Muscle of leg (tissue), 3 donors: ENCODE measurements at regions not wholly inside any gene's neighbourhood (a gene's known extent, or its start where the extent isn't known, plus 50 kb on each side); places are given as distances from the start of the nearest gene placed in this dataset.
"Not testable (repeated sequence)": the region's sequence is repeated elsewhere in the genome, so short reads cannot be mapped to it uniquely, and the experiment has no call there.

Experiments
- DNase-seq: peaks from one replicate; pipeline ENCODE4 v3.0.0; 2013
- H3K27ac ChIP-seq: one replicate; pipeline ENCODE4 v1.5.1; 2013; ENCODE audit warnings: mild to moderate bottlenecking, low read length, control low read depth
- H3K27me3 ChIP-seq: one replicate; pipeline ENCODE4 v1.6.1; 2013; ENCODE audit warnings: low read length; ENCODE audit not compliant: control insufficient read depth, insufficient read depth
- H3K36me3 ChIP-seq: one replicate; pipeline ENCODE4 v1.6.1; 2013; ENCODE audit warnings: low read length; ENCODE audit not compliant: control insufficient read depth, insufficient read depth
- H3K4me1 ChIP-seq: one replicate; pipeline ENCODE4 v1.6.1; 2013; ENCODE audit warnings: low read length; ENCODE audit not compliant: control insufficient read depth, insufficient read depth
- H3K4me3 ChIP-seq: one replicate; pipeline ENCODE4 v1.5.1; 2013; ENCODE audit warnings: low read length, control low read depth
- H3K9me3 ChIP-seq: replicated peaks from 2 replicates; pipeline ENCODE4 v1.6.1; 2013; ENCODE audit warnings: low read depth, low read length; ENCODE audit not compliant: control insufficient read depth
- WGBS: methylation state at CpG from one replicate; pipeline ENCODE4 v1.1.5; 2013; ENCODE audit warnings: missing lambda C conversion rate; ENCODE audit not compliant: insufficient coverage; 5-methylcytosine and 5-hydroxymethylcytosine counted together

DNA sequence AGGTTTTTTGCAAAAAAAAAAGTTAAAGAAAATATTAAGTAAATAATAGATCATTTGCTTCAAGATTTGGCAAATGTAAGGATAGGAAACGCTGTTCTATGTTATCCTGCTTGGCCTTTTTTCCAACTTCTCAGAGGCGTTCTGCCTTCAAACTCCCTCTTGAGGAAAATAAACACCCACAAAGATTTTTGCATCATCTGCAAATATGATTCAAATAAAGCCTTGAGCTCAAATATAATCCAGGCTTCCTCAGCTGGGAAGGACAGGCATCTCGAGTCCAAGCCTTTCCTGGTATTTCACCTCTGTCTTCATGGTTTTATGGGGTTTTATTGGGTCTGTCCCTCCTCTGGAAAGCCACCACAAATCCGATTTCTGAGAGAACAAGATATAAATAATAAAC is 67.7 kb upstream of the PTPN1 start:
- peak overlapping the region; percentile 39 for H3K27ac ChIP-seq
- no peaks in the 10 kb centered on the region for H3K36me3 ChIP-seq
- peaks cover 8% of the 10 kb centered on the region for H3K4me1 ChIP-seq
- H3K4me3 ChIP-seq = no peak overlapping the region
- no peaks in the 10 kb centered on the region for H3K9me3 ChIP-seq
- no peaks in the 10 kb centered on the region for H3K27me3 ChIP-seq
- WGBS = no CpG with 5 or more reads among the region's 4 CpGs
- peak; percentile 93 for DNase-seq

DNA sequence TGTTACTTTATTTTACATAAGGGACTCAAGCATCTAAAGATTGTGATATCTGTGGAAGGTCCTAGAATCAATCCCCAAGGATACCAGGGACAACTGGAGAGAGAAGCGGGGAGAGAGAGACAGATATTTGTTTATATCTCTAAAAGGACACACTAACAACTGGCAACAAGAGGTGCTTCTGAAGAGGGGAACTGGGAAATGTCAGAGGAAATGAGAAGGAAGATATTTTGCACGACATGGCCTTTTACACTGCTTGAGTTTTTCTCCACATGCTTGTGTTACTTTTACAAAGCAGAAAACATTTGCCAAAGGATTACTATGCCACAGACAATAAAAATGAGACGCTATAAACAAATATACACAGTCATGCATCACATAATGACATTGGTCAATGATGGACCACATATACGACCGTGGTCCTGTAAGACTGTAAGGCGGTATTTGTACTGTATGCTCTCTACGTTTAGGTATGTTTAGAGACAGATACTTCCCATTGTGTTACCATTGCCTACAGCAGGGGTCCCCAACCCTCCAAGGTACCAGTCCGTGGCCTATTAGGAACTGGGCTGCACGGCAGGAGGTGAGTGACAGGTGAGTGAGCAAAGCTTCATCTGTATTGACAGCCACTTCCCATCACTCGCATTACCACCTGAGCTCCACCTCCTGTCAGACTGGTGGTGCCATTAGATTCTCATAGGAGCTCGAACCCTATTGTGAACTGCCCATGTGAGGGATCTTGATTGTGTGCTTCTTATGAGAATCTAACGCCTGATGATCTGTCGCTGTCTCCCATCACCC is 64.6 kb upstream of the PTPN1 start:
- WGBS = 50% methylated on average over 2 of the region's 13 CpGs
- no peaks in the 10 kb centered on the region for H3K36me3 ChIP-seq
- no peak overlapping the region for H3K4me3 ChIP-seq
- H3K9me3 ChIP-seq = no peaks in the 10 kb centered on the region
- H3K27me3 ChIP-seq = peaks cover 3% of the 10 kb centered on the region
- H3K4me1 ChIP-seq = peaks cover 11% of the 10 kb centered on the region
- no peak overlapping the region for H3K27ac ChIP-seq
- DNase-seq = no peak

DNA sequence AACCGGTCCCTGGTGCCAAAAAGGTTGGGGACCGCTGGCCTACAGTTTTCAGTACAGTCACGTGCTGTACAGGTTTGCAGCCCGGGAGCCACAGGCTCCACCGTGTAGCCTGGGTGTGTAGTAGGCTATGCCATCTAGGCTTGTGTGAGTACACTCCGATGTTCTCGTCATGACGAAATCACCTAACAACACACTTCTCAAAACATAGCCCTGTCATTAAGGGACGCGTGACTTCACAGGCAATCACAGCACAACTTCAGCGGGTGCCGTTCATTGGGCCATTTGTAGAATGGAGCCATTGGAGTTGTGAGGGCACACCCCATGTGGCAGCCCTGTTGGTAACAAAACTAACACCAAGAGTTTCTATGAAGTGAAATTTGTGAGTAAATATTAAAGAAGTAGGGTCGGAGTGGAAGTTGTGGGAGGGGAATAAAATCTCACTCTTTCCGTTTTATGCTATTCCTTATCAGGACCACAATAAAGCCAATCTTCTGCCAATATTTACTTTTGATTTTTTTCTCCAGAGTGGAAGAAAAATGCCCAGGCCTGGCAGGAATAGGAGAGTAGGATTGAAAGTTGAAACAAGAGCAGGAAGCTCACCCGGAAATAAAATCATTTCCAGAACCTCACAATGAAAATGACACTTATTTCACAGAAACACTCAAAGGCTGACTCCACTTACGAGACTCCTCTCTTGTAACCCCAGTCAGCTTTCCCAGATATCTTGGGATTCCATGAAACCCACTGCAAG is 63.7 kb upstream of the PTPN1 start:
- no peaks in the 10 kb centered on the region for H3K36me3 ChIP-seq
- H3K27ac ChIP-seq = no peak overlapping the region
- H3K27me3 ChIP-seq = peaks cover 3% of the 10 kb centered on the region
- H3K4me1 ChIP-seq = peaks cover 15% of the 10 kb centered on the region
- no peak for DNase-seq
- WGBS = 100% methylated on average over 2 of the region's 16 CpGs
- no peaks in the 10 kb centered on the region for H3K9me3 ChIP-seq
- H3K4me3 ChIP-seq = no peak overlapping the region

DNA sequence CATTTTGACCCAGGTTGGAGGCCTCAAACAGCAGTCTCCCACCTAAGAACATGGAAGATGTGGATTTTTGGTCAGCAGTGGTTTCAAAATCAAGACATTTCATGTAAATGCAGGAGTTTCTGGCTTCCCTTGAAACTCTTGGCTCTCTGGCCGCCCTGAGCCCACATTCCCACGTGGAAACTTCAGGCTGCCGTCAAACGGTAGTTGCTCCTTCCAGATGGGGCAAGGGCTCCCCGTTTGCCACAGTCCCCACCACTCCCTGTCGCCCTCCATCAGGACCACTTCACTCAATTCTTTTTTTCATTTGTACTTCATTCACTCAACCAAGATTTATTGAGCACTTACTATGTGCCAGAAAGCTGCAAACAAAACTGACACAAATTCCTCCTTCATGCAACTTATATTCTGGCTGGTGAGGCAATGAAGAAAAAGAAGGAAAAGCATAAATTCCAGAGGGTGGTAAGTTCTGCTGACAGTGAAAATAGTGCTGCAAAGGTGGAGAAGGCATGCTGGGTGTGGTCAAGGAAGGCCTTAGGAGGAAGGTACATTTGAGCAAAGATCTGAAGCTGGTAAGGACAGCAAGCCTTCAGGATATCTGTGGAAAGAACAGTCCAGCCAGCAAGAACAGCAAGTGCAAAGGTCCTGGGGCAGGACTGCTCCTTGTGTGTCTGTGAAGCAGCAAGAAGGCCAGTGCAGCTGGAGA is 62.9 kb upstream of the PTPN1 start:
- Histone ChIP-seq H3K9me3 (no peaks in the 10 kb centered on the region), H3K27me3 (peaks cover 3% of the 10 kb centered on the region), H3K4me3 (no peak overlapping the region), H3K27ac (no peak overlapping the region), H3K4me1 (peaks cover 13% of the 10 kb centered on the region), H3K36me3 (no peaks in the 10 kb centered on the region)
- no peak for DNase-seq
- WGBS = 68% methylated on average over 6 of the region's 6 CpGs

DNA sequence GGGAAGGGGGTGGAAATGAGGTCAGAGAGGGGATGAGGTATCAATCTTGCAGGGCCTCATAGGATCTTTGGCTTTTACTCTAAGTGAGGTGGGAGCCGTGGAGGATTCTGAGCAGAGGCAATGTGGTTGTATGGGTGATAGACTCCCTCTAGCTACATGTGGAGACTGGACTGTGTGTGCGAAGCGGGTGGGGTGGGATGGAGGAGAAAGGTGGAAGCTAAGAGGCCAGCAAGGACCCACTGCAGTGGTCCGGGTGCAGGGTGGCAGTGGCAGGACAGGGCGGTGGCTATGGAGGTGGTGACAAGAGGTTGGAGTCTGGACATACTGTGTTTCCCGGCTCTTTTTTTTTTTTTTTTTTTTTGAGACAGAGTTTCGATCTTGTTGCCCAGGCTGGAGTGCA is 62.4 kb upstream of the PTPN1 start:
- Histone ChIP-seq H3K36me3 (no peaks in the 10 kb centered on the region), H3K9me3 (no peaks in the 10 kb centered on the region), H3K4me1 (peaks cover 13% of the 10 kb centered on the region), H3K27ac (no peak overlapping the region), H3K27me3 (peaks cover 5% of the 10 kb centered on the region), H3K4me3 (no peak overlapping the region)
- 84% methylated on average over 4 of the region's 7 CpGs for WGBS
- no peak for DNase-seq

DNA sequence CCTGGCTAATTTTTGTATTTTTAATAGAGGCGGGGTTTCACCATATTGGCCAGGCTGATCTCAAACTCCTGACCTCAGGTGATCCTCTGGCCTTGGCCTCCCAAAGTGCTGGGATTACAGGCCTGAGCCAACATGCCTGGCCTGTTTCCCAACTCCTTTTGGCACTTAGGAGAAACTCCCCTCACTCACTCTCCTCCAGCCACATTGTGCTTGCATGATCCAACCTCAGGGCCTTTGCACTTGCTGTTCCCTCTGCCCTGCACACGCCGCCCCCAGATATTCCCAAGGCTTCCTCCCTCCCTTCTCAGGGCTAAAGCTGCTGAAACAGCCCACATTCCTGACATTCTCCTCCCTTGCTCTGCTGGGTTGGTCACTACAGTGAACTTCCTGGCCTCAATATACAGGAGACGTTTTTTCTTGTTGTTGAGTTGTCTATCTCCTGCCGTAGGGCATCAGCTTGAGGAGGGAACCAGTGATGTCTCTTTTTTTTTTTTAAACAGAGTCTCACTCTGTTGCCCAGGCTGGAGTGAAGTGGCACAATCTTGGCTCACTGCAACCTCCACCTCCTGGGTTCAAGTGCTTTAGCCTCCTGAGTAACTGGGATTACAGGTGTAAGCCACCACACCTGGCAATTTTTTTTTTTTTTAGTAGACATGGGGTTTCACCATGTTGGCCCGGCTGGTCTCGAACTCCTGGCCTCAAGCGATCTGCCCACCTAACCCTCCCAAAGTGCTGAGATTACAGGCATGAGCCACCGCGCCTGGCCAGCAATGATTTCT is 61.4 kb upstream of the PTPN1 start:
- H3K27ac ChIP-seq, H3K9me3 ChIP-seq, H3K4me3 ChIP-seq, H3K27me3 ChIP-seq, DNase-seq, H3K36me3 ChIP-seq: not testable (repeated sequence)
- H3K4me1 ChIP-seq = peaks cover 13% of the 10 kb centered on the region
- WGBS = 92% methylated on average over 3 of the region's 10 CpGs

DNA sequence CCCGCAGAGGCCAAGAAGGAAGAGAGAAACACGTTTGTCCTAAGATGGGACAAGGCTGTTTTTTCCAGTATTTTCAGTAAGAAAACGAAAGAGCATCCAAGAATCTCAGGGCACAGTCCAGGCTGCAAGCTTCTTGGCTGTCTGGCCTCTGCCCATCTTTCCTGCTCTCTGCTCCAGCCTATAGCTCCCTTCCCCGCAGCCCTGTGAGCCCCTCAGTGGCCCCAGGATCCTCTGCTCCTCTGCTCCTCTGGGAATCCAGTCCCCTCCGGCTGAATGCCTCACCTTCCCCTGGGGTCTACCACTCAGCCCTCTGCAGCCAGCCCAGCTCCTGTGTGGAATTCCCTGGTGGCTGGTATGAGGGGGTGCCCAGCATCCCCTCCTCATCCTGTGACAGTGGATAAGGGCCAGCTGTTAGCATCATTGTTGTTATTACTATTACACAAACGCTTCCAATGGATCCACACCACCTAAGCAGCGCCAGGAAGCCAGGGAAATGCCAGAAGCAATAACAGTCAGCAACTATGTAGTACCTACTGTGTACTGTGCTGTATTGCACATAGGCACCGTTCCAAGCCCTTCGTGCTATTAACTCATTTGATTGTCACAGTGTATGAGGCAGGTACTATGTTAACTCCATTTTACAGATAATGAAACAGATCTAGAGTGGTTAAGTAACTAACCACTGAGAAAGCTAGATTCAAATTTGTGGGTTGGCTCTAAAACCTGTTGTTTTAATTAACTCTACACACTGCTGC is 60.3 kb upstream of the PTPN1 start:
- 24% methylated on average over 4 of the region's 9 CpGs for WGBS
- Histone ChIP-seq H3K36me3 (no peaks in the 10 kb centered on the region), H3K27me3 (peaks cover 5% of the 10 kb centered on the region), H3K27ac (no peak overlapping the region), H3K4me1 (peaks cover 13% of the 10 kb centered on the region), H3K9me3 (no peaks in the 10 kb centered on the region), H3K4me3 (no peak overlapping the region)
- peak; percentile 65 for DNase-seq

DNA sequence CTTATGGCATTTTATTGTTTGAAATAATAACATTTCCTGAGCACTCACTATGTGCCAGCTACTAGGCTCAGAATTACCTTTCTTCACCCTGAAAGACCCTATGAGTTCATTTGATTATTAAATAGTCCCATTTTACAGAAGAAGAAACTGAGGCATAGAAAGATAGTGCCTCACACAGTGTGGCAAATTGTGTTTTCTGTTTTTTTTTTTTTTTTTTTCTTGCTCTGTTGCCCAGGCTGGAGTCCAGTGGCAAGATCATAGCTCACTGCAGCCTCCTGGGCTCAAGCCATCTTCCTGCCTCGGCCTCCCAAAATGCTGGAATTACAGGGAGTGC is 59.7 kb upstream of the PTPN1 start:
- Histone ChIP-seq H3K36me3 (no peaks in the 10 kb centered on the region), H3K27ac (no peak overlapping the region), H3K9me3 (no peaks in the 10 kb centered on the region), H3K4me1 (peaks cover 13% of the 10 kb centered on the region), H3K27me3 (peaks cover 5% of the 10 kb centered on the region), H3K4me3 (no peak overlapping the region)
- no peak for DNase-seq
- 40% methylated on average over 1 of the region's 1 CpG for WGBS

DNA sequence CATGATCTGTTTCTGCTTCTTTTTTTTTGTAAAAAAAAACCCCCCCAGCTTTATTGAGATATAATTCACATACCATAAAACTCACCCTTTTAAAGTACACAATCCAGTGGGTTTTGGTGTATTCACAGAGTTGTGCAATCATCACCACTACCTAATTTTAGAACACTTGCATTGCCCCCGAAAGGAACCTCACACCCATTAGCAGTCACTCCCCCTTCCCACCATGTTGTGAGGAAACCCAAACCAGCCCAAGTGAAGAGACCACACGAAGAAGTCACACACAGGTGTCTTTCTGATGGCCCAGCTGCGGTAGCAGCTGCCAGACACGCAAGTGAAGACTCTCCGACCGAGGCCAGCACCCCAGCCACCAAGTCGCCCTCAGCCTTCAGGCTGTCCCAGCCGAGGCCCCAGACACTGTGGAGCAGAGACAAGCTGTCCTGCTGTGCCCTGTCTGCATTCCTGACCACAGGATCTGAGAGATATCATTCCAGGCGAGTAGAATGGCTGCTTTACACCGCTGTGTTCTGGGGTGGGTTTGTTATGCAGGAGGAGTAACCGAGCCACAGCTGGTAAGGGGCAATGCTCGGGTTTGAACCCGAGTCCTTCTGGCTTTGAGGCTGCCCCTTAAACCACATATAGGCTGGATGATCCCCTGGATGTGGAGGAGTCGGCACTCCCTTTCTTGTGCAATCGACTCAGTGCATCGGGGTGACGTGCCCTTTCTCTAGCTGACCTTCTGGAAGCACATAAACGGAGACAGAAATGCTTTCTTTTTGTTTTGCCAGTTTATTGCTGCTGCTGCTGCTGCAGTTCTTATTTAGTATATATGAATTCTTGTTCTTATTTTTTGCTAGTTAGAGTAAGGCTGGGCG is 59.1 kb upstream of the PTPN1 start:
- Histone ChIP-seq H3K36me3 (no peaks in the 10 kb centered on the region), H3K4me3 (no peak overlapping the region), H3K4me1 (peaks cover 17% of the 10 kb centered on the region), H3K27me3 (peaks cover 5% of the 10 kb centered on the region), H3K9me3 (no peaks in the 10 kb centered on the region), H3K27ac (no peak overlapping the region)
- 20% methylated on average over 14 of the region's 19 CpGs for WGBS
- DNase-seq = no peak
